PC-3 (cell line): ENCODE measurements at regions not wholly inside any gene's neighbourhood (a gene's known extent, or its start where the extent isn't known, plus 50 kb on each side); places are given as distances from the start of the nearest gene placed in this dataset.

ENCODE experiments used
- EZH2 ChIP-seq: fragments of 300-600 bp; sonication (generic); IDR thresholded peaks from one replicate; pipeline ENCODE4 v1.6.1; 2017; ENCODE audit warnings: antibody characterized with exemption, mild to moderate bottlenecking, low read length; ENCODE audit not compliant: unreplicated experiment
- EZH2phosphoT487 ChIP-seq: fragments of 300-600 bp; sonication (generic); IDR thresholded peaks from 2 replicates; pipeline ENCODE4 v1.6.1; 2018; ENCODE audit warnings: mild to moderate bottlenecking, antibody characterized with exemption, low read length, borderline replicate concordance
- TF ChIP-seq, protein P1 (sequence below): fragments of 300-600 bp; sonication (generic); conservative IDR thresholded peaks from 2 replicates; pipeline ENCODE4 v1.5.1; 2017; ENCODE audit warnings: antibody characterized with exemption, low read depth, mild to moderate bottlenecking, low read length

- no peak for TF ChIP-seq EZH2phosphoT487
- no peak for TF ChIP-seq EZH2
- TF ChIP-seq, protein P1, sequence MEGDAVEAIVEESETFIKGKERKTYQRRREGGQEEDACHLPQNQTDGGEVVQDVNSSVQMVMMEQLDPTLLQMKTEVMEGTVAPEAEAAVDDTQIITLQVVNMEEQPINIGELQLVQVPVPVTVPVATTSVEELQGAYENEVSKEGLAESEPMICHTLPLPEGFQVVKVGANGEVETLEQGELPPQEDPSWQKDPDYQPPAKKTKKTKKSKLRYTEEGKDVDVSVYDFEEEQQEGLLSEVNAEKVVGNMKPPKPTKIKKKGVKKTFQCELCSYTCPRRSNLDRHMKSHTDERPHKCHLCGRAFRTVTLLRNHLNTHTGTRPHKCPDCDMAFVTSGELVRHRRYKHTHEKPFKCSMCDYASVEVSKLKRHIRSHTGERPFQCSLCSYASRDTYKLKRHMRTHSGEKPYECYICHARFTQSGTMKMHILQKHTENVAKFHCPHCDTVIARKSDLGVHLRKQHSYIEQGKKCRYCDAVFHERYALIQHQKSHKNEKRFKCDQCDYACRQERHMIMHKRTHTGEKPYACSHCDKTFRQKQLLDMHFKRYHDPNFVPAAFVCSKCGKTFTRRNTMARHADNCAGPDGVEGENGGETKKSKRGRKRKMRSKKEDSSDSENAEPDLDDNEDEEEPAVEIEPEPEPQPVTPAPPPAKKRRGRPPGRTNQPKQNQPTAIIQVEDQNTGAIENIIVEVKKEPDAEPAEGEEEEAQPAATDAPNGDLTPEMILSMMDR, result no peak
Measured at GRCh38 chr4:83821493-83821892, 285.6 kb downstream of the GPAT3 start.
